Astrocyte (in vitro differentiated cells and primary cell): ENCODE measurements at regions not wholly inside any gene's neighbourhood (a gene's known extent, or its start where the extent isn't known, plus 50 kb on each side); places are given as distances from the start of the nearest gene placed in this dataset.

ENCODE experiments used
- DNase-seq: peaks from one replicate; pipeline ENCODE4 v3.0.0-alpha.2; 2010; ENCODE audit warnings: low read depth
- FAIRE-seq: peaks from 2 replicates; lab custom pipeline; 2011; peaks lifted over from hg19 to GRCh38; lab: Jason Lieb, UNC
- H2AFZ ChIP-seq: 2 replicates; pipeline ENCODE4 v1.6.0; 2012; ENCODE audit warnings: low read depth, low read length, inconsistent platforms
- H3K27ac ChIP-seq: 2 replicates; pipeline ENCODE4 v1.5.1; 2011; ENCODE audit warnings: low read depth, low read length, inconsistent platforms
- H3K27me3 ChIP-seq: 2 replicates; pipeline ENCODE4 v1.6.0; 2011; ENCODE audit warnings: low read length, inconsistent platforms; ENCODE audit not compliant: insufficient read depth
- H3K36me3 ChIP-seq: 2 replicates; pipeline ENCODE4 v1.5.1; 2011; ENCODE audit warnings: low read length, inconsistent platforms; ENCODE audit not compliant: insufficient read depth
- H3K4me1 ChIP-seq: 2 replicates; pipeline ENCODE4 v1.5.1; 2011; ENCODE audit warnings: low read length, inconsistent platforms; ENCODE audit not compliant: insufficient read depth
- H3K4me2 ChIP-seq: 2 replicates; pipeline ENCODE4 v1.6.0; 2012; ENCODE audit warnings: low read length, inconsistent platforms
- H3K4me3 ChIP-seq: 2 replicates; pipeline ENCODE4 v1.5.1; 2011; ENCODE audit warnings: low read depth, mild to moderate bottlenecking, low read length, inconsistent platforms; ENCODE audit not compliant: insufficient read depth
- H3K79me2 ChIP-seq: 2 replicates; pipeline ENCODE4 v1.6.0; 2012; ENCODE audit warnings: mild to moderate bottlenecking, low read length, inconsistent platforms; ENCODE audit not compliant: insufficient read depth
- H3K9ac ChIP-seq: 2 replicates; pipeline ENCODE4 v1.6.0; 2012; ENCODE audit warnings: mild to moderate bottlenecking, low read length, inconsistent platforms
- H3K9me3 ChIP-seq: 2 replicates; pipeline ENCODE4 v1.5.1; 2012; ENCODE audit warnings: low read depth, mild to moderate bottlenecking, low read length, inconsistent platforms; ENCODE audit not compliant: insufficient read depth
- H4K20me1 ChIP-seq: 2 replicates; pipeline ENCODE4 v1.6.0; 2012; ENCODE audit warnings: low read length, inconsistent platforms; ENCODE audit not compliant: insufficient read depth
- H3K27ac Mint-ChIP-seq: one replicate; pipeline ENCODE4 v1.8.0; 2021; ENCODE audit warnings: mild to moderate bottlenecking, mixed read lengths; ENCODE audit not compliant: unreplicated experiment
- H3K27me3 Mint-ChIP-seq: one replicate; pipeline ENCODE4 v1.8.0; 2021; ENCODE audit warnings: low read depth, mixed read lengths; ENCODE audit not compliant: unreplicated experiment
- H3K36me3 Mint-ChIP-seq: one replicate; pipeline ENCODE4 v1.8.0; 2021; ENCODE audit warnings: low read depth, mixed read lengths; ENCODE audit not compliant: unreplicated experiment
- H3K4me1 Mint-ChIP-seq: one replicate; pipeline ENCODE4 v1.8.0; 2021; ENCODE audit warnings: low read depth, mixed read lengths; ENCODE audit not compliant: unreplicated experiment
- H3K4me3 Mint-ChIP-seq: one replicate; pipeline ENCODE4 v1.8.0; 2021; ENCODE audit warnings: mild to moderate bottlenecking, moderate library complexity, mixed read lengths; ENCODE audit not compliant: unreplicated experiment
- H3K9me3 Mint-ChIP-seq: one replicate; pipeline ENCODE4 v1.8.0; 2021; ENCODE audit warnings: mild to moderate bottlenecking, mixed read lengths; ENCODE audit not compliant: unreplicated experiment
- CTCF ChIP-seq: IDR thresholded peaks from 2 replicates; pipeline ENCODE4 v1.5.1; 2011; ENCODE audit warnings: low read depth, mild to moderate bottlenecking, inconsistent platforms, low read length, moderate library complexity; ENCODE audit not compliant: insufficient read depth
- EZH2 ChIP-seq: IDR thresholded peaks from 2 replicates; pipeline ENCODE4 v1.6.1; 2012; ENCODE audit warnings: mild to moderate bottlenecking, low read length, inconsistent platforms; ENCODE audit not compliant: insufficient read depth

GRCh38 chr10:2987185-2987768, 80.1 kb upstream of the PFKP start:
- no peak for FAIRE-seq
- H3K4me2 ChIP-seq: no peak overlapping the region
- H3K36me3 ChIP-seq: no peaks in the 10 kb centered on the region
- no peak overlapping the region for H2AFZ ChIP-seq
- H3K27ac ChIP-seq: no peak overlapping the region
- H3K27me3 ChIP-seq: no peaks in the 10 kb centered on the region
- H3K4me3 ChIP-seq: no peak overlapping the region
- H3K4me1 ChIP-seq: peaks cover 10% of the 10 kb centered on the region
- no peak for TF ChIP-seq EZH2
- Mint-ChIP-seq H3K4me3 (no peak overlapping the region), H3K27me3 (peaks cover 5% of the 10 kb centered on the region), H3K36me3 (no peaks in the 10 kb centered on the region), H3K9me3 (peaks cover 4% of the 10 kb centered on the region), H3K4me1 (peaks cover 5% of the 10 kb centered on the region), H3K27ac (no peak overlapping the region)
- no peak overlapping the region for H3K9ac ChIP-seq
- no peaks in the 10 kb centered on the region for H3K79me2 ChIP-seq
- no peaks in the 10 kb centered on the region for H3K9me3 ChIP-seq
- DNase-seq: no peak
- H4K20me1 ChIP-seq: no peaks in the 10 kb centered on the region

- H3K9ac ChIP-seq: peak overlapping the region; percentile 12
- Mint-ChIP-seq H3K9me3 (peaks cover 4% of the 10 kb centered on the region), H3K36me3 (no peaks in the 10 kb centered on the region), H3K4me3 (no peak overlapping the region), H3K4me1 (peaks cover 11% of the 10 kb centered on the region), H3K27me3 (peaks cover 5% of the 10 kb centered on the region), H3K27ac (no peak overlapping the region)
- H3K27ac ChIP-seq: peak overlapping the region; percentile 25
- no peak for DNase-seq
- no peak overlapping the region for H3K4me3 ChIP-seq
- H4K20me1 ChIP-seq: no peaks in the 10 kb centered on the region
- H3K79me2 ChIP-seq: no peaks in the 10 kb centered on the region
- no peaks in the 10 kb centered on the region for H3K36me3 ChIP-seq
- no peaks in the 10 kb centered on the region for H3K9me3 ChIP-seq
- TF ChIP-seq EZH2 (no peak), CTCF (no peak)
- H2AFZ ChIP-seq: no peak overlapping the region
- FAIRE-seq: no peak
- H3K4me1 ChIP-seq: peaks cover 16% of the 10 kb centered on the region
- H3K4me2 ChIP-seq: peak overlapping the region; percentile 59
- no peaks in the 10 kb centered on the region for H3K27me3 ChIP-seq
Measured at GRCh38 chr10:2986391-2986801, 81.0 kb upstream of the PFKP start.

GRCh38 chr10:2985729-2986232, 81.6 kb upstream of the PFKP start:
- no peaks in the 10 kb centered on the region for H3K27me3 ChIP-seq
- Mint-ChIP-seq H3K36me3 (no peaks in the 10 kb centered on the region), H3K9me3 (peaks cover 4% of the 10 kb centered on the region), H3K27ac (no peak overlapping the region), H3K4me3 (no peak overlapping the region), H3K4me1 (peaks cover 17% of the 10 kb centered on the region), H3K27me3 (peaks cover 5% of the 10 kb centered on the region)
- H3K4me2 ChIP-seq: peak overlapping the region; percentile 59
- H3K79me2 ChIP-seq: no peaks in the 10 kb centered on the region
- no peaks in the 10 kb centered on the region for H3K36me3 ChIP-seq
- peak overlapping the region; percentile 12 for H3K9ac ChIP-seq
- no peak for TF ChIP-seq EZH2
- no peak for TF ChIP-seq CTCF
- H3K4me3 ChIP-seq: no peak overlapping the region
- DNase-seq (peak; percentile 61), FAIRE-seq (no peak)
- no peaks in the 10 kb centered on the region for H3K9me3 ChIP-seq
- peak overlapping the region; percentile 58 for H2AFZ ChIP-seq
- H4K20me1 ChIP-seq: no peaks in the 10 kb centered on the region
- H3K27ac ChIP-seq: peak overlapping the region; percentile 25
- peaks cover 18% of the 10 kb centered on the region for H3K4me1 ChIP-seq
